Sigmoid colon (tissue), 6 donors: ENCODE measurements at regions not wholly inside any gene's neighbourhood (a gene's known extent, or its start where the extent isn't known, plus 50 kb on each side); places are given as distances from the start of the nearest gene placed in this dataset.

ENCODE experiments used
- DNase-seq: peaks from one replicate; pipeline ENCODE4 v3.0.0-alpha.2; 2019
- H3K27ac ChIP-seq, 4 donors: fragments of 200-600 bp; sonication (generic); one replicate each; pipeline ENCODE4 v1.5.1; 2016 to 2019; ENCODE audit warnings: mild to moderate bottlenecking in 1 of 4
- H3K27me3 ChIP-seq, 3 donors: fragments of 200-600 bp; sonication (generic); one replicate each; pipeline ENCODE4 v1.5.1; 2019; ENCODE audit warnings: mild to moderate bottlenecking in 1 of 3
- H3K36me3 ChIP-seq, 4 donors: fragments of 200-600 bp; sonication (generic); one replicate each; pipeline ENCODE4 v1.5.1; 2016 to 2019
- H3K4me1 ChIP-seq, 4 donors: fragments of 200-600 bp; sonication (generic); one replicate each; pipeline ENCODE4 v1.5.1; 2017 to 2019
- H3K4me3 ChIP-seq, 4 donors: fragments of 200-600 bp; sonication (generic); one replicate each; pipeline ENCODE4 v1.5.1; 2017 to 2019; ENCODE audit warnings: mild to moderate bottlenecking in 2 of 4, moderate library complexity in 1 of 4
- H3K9me3 ChIP-seq, 4 donors: fragments of 200-600 bp in 3 of 4; sonication (generic) in 3 of 4; one replicate each; pipeline versions ENCODE4 v1.5.1 to v1.6.1; 2013 to 2019
- EP300 ChIP-seq, 4 donors: sonication (generic); formaldehyde crosslinking; IDR thresholded peaks; one replicate each; pipeline ENCODE4 v1.6.1; 2017; ENCODE audit warnings: antibody characterized with exemption in 4 of 4
- POLR2A ChIP-seq, 2 donors: fragments of 450-650 bp; IDR thresholded peaks; one replicate each; pipeline ENCODE4 v1.6.1; 2016; ENCODE audit warnings: antibody characterized with exemption in 2 of 2, mild to moderate bottlenecking in 2 of 2, moderate library complexity in 2 of 2
- POLR2AphosphoS5 ChIP-seq, 4 donors: sonication (generic); formaldehyde crosslinking; IDR thresholded peaks; one replicate each; pipeline ENCODE4 v1.6.1; 2017; ENCODE audit warnings: antibody characterized with exemption in 4 of 4
- WGBS, 2 donors: extraction: QIAGEN DNeasy Blood & Tissue Kit; methylation state at CpG; one replicate each; pipeline ENCODE4 v1.1.7; 2013; 5-methylcytosine and 5-hydroxymethylcytosine counted together
- intact Hi-C: fragments of 100-400 bp; cut with DNase I; formaldehyde crosslinking; loops from one replicate; pipeline ENCODE4 v1.15.1; 2023
- TF ChIP-seq, protein P1 (sequence below), 4 experiments: fragments of 450-650 bp in 3 of 4; fragments of 200-600 bp in 1 of 4; IDR thresholded peaks; one replicate each; pipeline ENCODE4 v1.5.1; 2016 to 2019; ENCODE audit warnings: antibody characterized with exemption in 4 of 4, mild to moderate bottlenecking in 3 of 4, moderate library complexity in 2 of 4
- donor health status: healthy with polysubstance abuse.
- donor health status: healthy.

GRCh38 chr1:2859881-2860430 is 58.5 kb upstream of the TTC34 start:
- no peak for DNase-seq
- Histone ChIP-seq H3K27ac (no peak overlapping the region), H3K36me3 (no peaks in the 10 kb centered on the region), H3K4me1 (no peaks in the 10 kb centered on the region), H3K27me3 (peaks cover 0 to 82% (median 49%) of the 10 kb centered on the region in 3 donors), H3K9me3 (no peaks in the 10 kb centered on the region), H3K4me3 (no peak overlapping the region)
- 77 to 88% methylated on average over 12 of the region's 12 CpGs for WGBS, 2 donors
- no peak for TF ChIP-seq EP300 (IDR thresholded peaks at IDR 0.05)
- TF ChIP-seq, protein P1, sequence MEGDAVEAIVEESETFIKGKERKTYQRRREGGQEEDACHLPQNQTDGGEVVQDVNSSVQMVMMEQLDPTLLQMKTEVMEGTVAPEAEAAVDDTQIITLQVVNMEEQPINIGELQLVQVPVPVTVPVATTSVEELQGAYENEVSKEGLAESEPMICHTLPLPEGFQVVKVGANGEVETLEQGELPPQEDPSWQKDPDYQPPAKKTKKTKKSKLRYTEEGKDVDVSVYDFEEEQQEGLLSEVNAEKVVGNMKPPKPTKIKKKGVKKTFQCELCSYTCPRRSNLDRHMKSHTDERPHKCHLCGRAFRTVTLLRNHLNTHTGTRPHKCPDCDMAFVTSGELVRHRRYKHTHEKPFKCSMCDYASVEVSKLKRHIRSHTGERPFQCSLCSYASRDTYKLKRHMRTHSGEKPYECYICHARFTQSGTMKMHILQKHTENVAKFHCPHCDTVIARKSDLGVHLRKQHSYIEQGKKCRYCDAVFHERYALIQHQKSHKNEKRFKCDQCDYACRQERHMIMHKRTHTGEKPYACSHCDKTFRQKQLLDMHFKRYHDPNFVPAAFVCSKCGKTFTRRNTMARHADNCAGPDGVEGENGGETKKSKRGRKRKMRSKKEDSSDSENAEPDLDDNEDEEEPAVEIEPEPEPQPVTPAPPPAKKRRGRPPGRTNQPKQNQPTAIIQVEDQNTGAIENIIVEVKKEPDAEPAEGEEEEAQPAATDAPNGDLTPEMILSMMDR (IDR thresholded peaks at IDR 0.05): no peak
- no peak for TF ChIP-seq POLR2AphosphoS5 (IDR thresholded peaks at IDR 0.05)
- TF ChIP-seq POLR2A (IDR thresholded peaks at IDR 0.05): no peak
- intact Hi-C loops: no loop called here

GRCh38 chr1:2860476-2861142 is 59.1 kb upstream of the TTC34 start:
- TF ChIP-seq, protein P1 (IDR thresholded peaks at IDR 0.05): no peak
- TF ChIP-seq EP300 (IDR thresholded peaks at IDR 0.05) (no peak), POLR2AphosphoS5 (IDR thresholded peaks at IDR 0.05) (no peak), POLR2A (IDR thresholded peaks at IDR 0.05) (no peak)
- intact Hi-C loops: no loop called here
- Histone ChIP-seq H3K9me3 (no peaks in the 10 kb centered on the region), H3K36me3 (no peaks in the 10 kb centered on the region), H3K27ac (no peak overlapping the region), H3K27me3 (peaks cover 0 to 82% (median 44%) of the 10 kb centered on the region in 3 donors), H3K4me1 (no peaks in the 10 kb centered on the region), H3K4me3 (no peak overlapping the region)
- WGBS, 2 donors: 93% methylated on average over 30 of the region's 30 CpGs
- DNase-seq: no peak

GRCh38 chr1:2861143-2861987 is 59.9 kb upstream of the TTC34 start:
- no peaks in the 10 kb centered on the region for H3K9me3 ChIP-seq
- intact Hi-C loops: no loop called here
- no peak overlapping the region for H3K27ac ChIP-seq
- no peak overlapping the region for H3K4me3 ChIP-seq
- TF ChIP-seq, protein P1 (IDR thresholded peaks at IDR 0.05): no peak
- TF ChIP-seq EP300 (IDR thresholded peaks at IDR 0.05): no peak
- TF ChIP-seq POLR2AphosphoS5 (IDR thresholded peaks at IDR 0.05): no peak
- TF ChIP-seq POLR2A (IDR thresholded peaks at IDR 0.05): no peak
- no peak for DNase-seq
- H3K36me3 ChIP-seq: no peaks in the 10 kb centered on the region
- no peaks in the 10 kb centered on the region for H3K4me1 ChIP-seq
- peaks cover 0 to 82% (median 39%) of the 10 kb centered on the region in 3 donors for H3K27me3 ChIP-seq
- 78 to 85% methylated on average over 19 of the region's 19 CpGs for WGBS, 2 donors

GRCh38 chr1:2861988-2862813 is 60.7 kb upstream of the TTC34 start:
- Histone ChIP-seq H3K27ac (no peak overlapping the region), H3K9me3 (no peaks in the 10 kb centered on the region), H3K36me3 (no peaks in the 10 kb centered on the region), H3K27me3 (peaks cover 0 to 82% (median 31%) of the 10 kb centered on the region in 3 donors), H3K4me3 (no peak overlapping the region), H3K4me1 (no peaks in the 10 kb centered on the region)
- TF ChIP-seq POLR2AphosphoS5 (IDR thresholded peaks at IDR 0.05) (no peak), POLR2A (IDR thresholded peaks at IDR 0.05) (no peak), EP300 (IDR thresholded peaks at IDR 0.05) (no peak)
- TF ChIP-seq, protein P1 (IDR thresholded peaks at IDR 0.05): no peak
- DNase-seq: no peak
- 70 to 75% methylated on average over 35 of the region's 35 CpGs for WGBS, 2 donors
- intact Hi-C loops: no loop called here
